ENCODE measurements at regions not wholly inside any gene's neighbourhood (a gene's known extent, or its start where the extent isn't known, plus 50 kb on each side); places are given as distances from the start of the nearest gene placed in this dataset.

DNA sequence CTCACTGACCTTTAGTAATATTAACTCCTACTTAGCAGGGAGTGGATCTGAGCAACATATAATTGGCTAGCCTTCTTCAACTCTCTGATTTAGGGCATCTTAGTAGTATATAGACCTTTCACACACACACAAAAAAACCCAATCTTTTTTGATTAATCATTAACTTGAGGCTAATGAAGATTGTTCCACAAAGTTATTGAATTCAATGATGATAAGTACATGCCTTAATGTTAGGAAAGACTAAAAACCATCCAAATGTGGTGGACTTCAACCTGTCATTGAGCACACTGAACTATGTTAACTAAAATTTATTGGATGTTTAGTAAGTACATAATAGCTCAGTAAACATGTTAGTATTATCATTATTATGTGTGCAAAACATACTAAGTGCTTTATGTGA is 179.4 kb upstream of the SLC25A13 start:
- H3K79me2 ChIP-seq (ENCODE audit: low read depth): no peaks in the 10 kb centered on the region
- H3K27ac ChIP-seq: no peak overlapping the region
- Mint-ChIP-seq H3K36me3 (no peaks in the 10 kb centered on the region), H3K27me3 (ENCODE audit: insufficient read depth, low read depth) (no peaks in the 10 kb centered on the region), H3K4me3 (no peak overlapping the region), H3K27ac (no peak overlapping the region), H3K9me3 (no peaks in the 10 kb centered on the region), H3K4me1 (peaks cover 15% of the 10 kb centered on the region)
- no peaks in the 10 kb centered on the region for H3K27me3 ChIP-seq
- no peak overlapping the region for H2AFZ ChIP-seq (replicated peaks)
- H3K9me3 ChIP-seq (ENCODE audit: low read depth): no peaks in the 10 kb centered on the region
- no peaks in the 10 kb centered on the region for H3K36me3 ChIP-seq
- H3K9ac ChIP-seq: no peak overlapping the region
- H3K4me1 ChIP-seq: peaks cover 11% of the 10 kb centered on the region
- no peak overlapping the region for H3K4me3 ChIP-seq
- TF ChIP-seq EZH2phosphoT487 (IDR thresholded peaks at IDR 0.05) (no peak), EZH2 (IDR thresholded peaks at IDR 0.05) (no peak), CTCF (IDR thresholded peaks at IDR 0.05) (no peak)
- DNase-seq (ENCODE audit: low spot score): no peak
- H3F3A ChIP-seq (ENCODE audit: low read depth): no peaks in the 10 kb centered on the region
- H3K4me2 ChIP-seq: no peak overlapping the region
- H4K20me1 ChIP-seq (ENCODE audit: low read depth): no peaks in the 10 kb centered on the region

DNA sequence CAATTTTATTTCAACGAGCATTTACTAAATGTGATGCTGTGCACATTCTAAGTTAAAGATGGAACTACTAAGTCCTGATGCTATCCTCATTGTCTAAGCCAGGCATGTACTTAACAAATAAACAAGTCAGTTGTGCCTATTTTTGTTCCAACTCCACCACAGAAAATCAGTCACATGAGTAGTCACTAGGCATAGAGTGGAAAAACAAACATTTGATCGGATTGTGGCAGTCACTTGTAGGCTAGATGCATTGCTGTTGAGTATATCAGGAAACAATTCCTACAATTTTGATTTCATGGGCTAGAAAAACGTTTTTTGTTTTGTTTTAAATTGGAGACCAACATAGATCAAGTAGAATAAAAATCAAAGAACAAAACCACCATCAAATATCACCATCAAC is 177.6 kb upstream of the SLC25A13 start:
- H2AFZ ChIP-seq (replicated peaks): peak overlapping the region; percentile 29
- H3K4me1 Mint-ChIP-seq: peaks cover 15% of the 10 kb centered on the region
- H3K9me3 Mint-ChIP-seq: no peaks in the 10 kb centered on the region
- no peak for DNase-seq (ENCODE audit: low spot score)
- TF ChIP-seq CTCF (IDR thresholded peaks at IDR 0.05): no peak
- no peak for TF ChIP-seq EZH2 (IDR thresholded peaks at IDR 0.05)
- no peak for TF ChIP-seq EZH2phosphoT487 (IDR thresholded peaks at IDR 0.05)
- no peak overlapping the region for H3K4me3 Mint-ChIP-seq
- no peak overlapping the region for H3K9ac ChIP-seq
- H3K27me3 ChIP-seq: no peaks in the 10 kb centered on the region
- no peaks in the 10 kb centered on the region for H3F3A ChIP-seq (ENCODE audit: low read depth)
- H3K27ac Mint-ChIP-seq: no peak overlapping the region
- H3K9me3 ChIP-seq (ENCODE audit: low read depth): no peaks in the 10 kb centered on the region
- H3K27ac ChIP-seq: no peak overlapping the region
- no peak overlapping the region for H3K4me3 ChIP-seq
- peaks cover 11% of the 10 kb centered on the region for H3K4me1 ChIP-seq
- H4K20me1 ChIP-seq (ENCODE audit: low read depth): no peaks in the 10 kb centered on the region
- H3K27me3 Mint-ChIP-seq (ENCODE audit: insufficient read depth, low read depth): no peaks in the 10 kb centered on the region
- no peaks in the 10 kb centered on the region for H3K79me2 ChIP-seq (ENCODE audit: low read depth)
- H3K4me2 ChIP-seq: no peak overlapping the region
- H3K36me3 Mint-ChIP-seq: no peaks in the 10 kb centered on the region
- H3K36me3 ChIP-seq: no peaks in the 10 kb centered on the region

DNA sequence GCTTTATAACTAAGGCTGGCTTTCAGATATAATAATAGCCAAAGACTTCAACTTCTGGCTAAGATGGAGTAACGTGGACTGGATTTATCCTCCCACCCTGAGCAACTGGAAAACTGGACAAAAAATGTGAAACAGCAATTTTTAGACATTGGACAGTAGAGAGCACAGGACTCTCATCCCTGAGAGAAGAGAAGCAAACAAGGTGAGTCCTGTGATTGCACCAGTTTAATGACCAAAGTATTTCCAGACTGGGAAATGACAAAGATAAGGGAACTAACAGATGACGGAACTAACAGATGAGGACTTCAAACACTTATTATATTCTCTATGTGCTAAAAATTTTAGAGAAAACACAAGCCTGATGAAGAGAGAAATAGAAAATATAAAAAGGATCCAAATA is 175.7 kb upstream of the SLC25A13 start:
- H3F3A ChIP-seq (ENCODE audit: low read depth): no peaks in the 10 kb centered on the region
- no peak overlapping the region for H3K4me2 ChIP-seq
- H3K36me3 Mint-ChIP-seq: no peaks in the 10 kb centered on the region
- H4K20me1 ChIP-seq (ENCODE audit: low read depth): no peaks in the 10 kb centered on the region
- no peak overlapping the region for H3K27ac Mint-ChIP-seq
- no peak overlapping the region for H2AFZ ChIP-seq (replicated peaks)
- H3K27ac ChIP-seq: no peak overlapping the region
- H3K4me1 ChIP-seq: no peaks in the 10 kb centered on the region
- no peak overlapping the region for H3K4me3 Mint-ChIP-seq
- no peak overlapping the region for H3K9ac ChIP-seq
- TF ChIP-seq EZH2 (IDR thresholded peaks at IDR 0.05) (no peak), CTCF (IDR thresholded peaks at IDR 0.05) (no peak), EZH2phosphoT487 (IDR thresholded peaks at IDR 0.05) (no peak)
- DNase-seq (ENCODE audit: low spot score): no peak
- no peaks in the 10 kb centered on the region for H3K79me2 ChIP-seq (ENCODE audit: low read depth)
- no peaks in the 10 kb centered on the region for H3K9me3 ChIP-seq (ENCODE audit: low read depth)
- no peaks in the 10 kb centered on the region for H3K27me3 ChIP-seq
- peaks cover under 1% of the 10 kb centered on the region for H3K4me1 Mint-ChIP-seq
- no peaks in the 10 kb centered on the region for H3K36me3 ChIP-seq
- H3K4me3 ChIP-seq: no peak overlapping the region
- H3K27me3 Mint-ChIP-seq (ENCODE audit: insufficient read depth, low read depth): no peaks in the 10 kb centered on the region
- no peaks in the 10 kb centered on the region for H3K9me3 Mint-ChIP-seq

All from neural progenitor cell (in vitro differentiated cells).